Globus pallidus (tissue), 1 donor: ENCODE measurements at regions not wholly inside any gene's neighbourhood (a gene's known extent, or its start where the extent isn't known, plus 50 kb on each side); places are given as distances from the start of the nearest gene placed in this dataset.

ENCODE experiments used
- DNase-seq: peaks from one replicate; pipeline ENCODE4 v3.0.0-alpha.2; 2015; ENCODE audit warnings: low spot score

DNA sequence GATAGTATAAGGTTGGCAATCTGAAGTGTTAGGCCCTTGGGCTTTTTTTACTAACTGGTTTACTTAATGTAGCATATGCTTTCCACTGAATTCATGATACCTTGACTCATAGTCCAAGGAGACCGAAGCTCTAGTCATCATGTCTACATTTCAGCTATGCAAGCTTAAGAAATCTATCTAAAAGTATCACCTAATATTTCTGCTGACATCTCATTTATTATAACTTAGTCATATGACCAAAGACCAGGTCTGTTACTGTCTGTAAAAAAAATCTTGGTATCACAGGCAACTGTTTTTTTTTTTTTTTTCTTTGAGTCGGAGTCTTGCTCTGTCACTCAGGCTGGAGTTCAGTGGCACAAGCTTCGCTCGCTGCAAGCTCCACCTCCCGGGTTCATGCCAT, 814.0 kb upstream of the NDST4 start:
- no peak for DNase-seq

DNA sequence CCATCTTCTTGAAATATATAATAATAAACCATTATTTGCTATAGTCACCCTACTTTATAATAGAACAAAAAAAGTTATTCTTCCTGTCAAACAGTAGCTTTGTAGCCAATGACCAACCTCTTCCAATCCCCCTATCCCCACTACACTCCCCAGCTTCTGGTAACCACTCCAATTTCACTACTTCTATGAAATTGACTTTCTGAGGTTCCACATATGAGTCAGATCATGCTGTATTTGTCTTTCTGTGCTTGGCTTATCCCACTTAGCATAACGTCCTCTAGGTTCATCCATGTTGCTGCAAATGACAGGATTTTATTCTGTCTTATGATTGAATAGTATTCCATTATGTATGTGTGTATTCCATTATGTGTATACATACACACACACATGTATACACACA, 809.7 kb upstream of the NDST4 start:
- DNase-seq = no peak

DNA sequence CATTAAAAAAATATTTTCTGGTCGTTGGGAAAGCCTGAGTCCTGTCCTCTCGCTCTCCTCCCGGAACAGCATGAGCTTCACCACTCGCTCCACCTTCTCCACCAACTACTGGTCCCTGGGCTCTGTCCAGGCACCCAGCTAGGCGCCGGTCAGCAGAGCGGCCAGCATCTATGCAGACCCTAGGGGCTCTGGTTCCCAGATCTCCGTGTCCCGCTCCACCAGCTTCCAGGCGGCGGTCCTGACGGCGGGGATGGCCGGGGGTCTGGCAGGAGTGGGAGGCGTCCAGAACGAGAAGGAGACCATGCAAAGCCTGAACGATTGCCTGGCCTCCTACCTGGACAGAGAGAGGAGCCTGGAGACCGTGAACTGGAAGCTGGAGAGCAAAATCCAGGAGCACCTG, 807.2 kb upstream of the NDST4 start:
- DNase-seq = no peak

DNA sequence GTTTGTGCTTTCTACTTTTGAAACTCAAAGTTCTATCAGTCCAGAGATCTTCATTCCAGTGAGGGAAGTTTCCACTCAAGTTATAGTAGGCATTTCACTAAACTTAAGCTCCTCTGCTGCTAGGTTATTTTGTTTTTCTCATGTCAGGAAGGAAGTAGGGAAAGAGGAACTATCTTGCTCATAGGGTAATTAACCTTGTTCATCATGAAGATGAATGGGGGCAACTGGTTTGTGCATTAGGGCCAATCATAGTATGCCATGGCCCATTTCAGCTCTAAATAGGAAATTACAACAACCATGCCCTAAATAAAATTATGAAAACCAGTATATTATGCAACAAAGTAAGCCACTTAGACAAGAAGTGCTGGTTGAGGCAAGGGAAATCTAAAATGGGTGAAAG, 804.7 kb upstream of the NDST4 start:
- DNase-seq = no peak

DNA sequence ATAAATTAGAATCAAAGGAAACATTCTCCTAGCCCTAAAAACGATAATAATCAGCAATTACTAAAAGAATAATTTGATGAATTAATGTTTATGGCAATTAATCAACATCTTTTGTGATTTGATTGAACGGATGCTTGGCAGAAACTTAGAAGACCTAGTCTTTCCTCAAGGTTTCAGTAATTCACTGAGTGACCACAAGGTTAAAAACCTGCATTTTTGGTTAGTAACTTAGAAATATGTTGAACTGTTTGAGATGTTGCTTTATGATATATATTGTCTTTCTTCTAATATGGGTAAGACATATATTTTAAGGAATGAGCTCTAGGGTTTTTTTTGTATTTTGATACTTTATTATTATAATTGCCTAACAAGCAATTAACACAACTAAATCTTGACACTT, 793.0 kb upstream of the NDST4 start:
- DNase-seq = no peak

DNA sequence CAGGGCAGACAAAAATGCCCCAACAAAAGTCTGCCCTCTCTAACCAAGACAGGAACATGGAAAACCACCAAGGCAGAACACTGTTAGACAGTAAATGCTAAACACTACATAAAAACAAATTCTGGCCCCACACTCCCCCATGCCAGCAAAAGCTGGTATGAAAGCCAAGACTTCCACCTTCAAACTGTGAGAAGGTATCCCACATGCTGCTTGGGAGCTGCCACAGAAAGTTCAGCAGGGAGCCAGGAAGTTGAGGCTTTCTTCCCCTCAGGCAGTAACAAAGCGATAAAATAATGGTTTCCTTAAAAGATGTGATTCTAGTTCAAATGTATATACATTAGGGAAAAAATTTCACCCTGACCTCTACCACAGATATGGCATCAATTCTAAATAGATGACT, 770.4 kb upstream of the NDST4 start:
- no peak for DNase-seq

DNA sequence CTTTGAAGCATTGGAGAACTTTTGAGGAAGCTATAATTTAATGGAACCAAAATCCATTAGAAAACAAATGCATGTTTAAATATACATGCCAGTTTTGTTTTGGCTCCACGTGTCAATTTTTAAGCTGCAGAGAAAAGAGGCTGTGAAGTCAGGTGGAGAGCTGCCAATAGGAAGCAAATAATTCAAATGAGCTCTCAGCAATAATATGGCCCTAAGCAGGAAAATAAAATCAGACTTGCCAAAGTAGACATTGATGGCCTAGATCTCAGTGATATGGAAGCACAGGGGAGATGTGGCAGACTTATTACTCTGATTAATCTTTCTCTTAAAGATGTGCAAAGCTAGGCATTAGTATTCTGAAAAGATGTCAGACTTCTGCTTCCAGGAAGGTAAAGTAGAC, 769.8 kb upstream of the NDST4 start:
- no peak for DNase-seq

DNA sequence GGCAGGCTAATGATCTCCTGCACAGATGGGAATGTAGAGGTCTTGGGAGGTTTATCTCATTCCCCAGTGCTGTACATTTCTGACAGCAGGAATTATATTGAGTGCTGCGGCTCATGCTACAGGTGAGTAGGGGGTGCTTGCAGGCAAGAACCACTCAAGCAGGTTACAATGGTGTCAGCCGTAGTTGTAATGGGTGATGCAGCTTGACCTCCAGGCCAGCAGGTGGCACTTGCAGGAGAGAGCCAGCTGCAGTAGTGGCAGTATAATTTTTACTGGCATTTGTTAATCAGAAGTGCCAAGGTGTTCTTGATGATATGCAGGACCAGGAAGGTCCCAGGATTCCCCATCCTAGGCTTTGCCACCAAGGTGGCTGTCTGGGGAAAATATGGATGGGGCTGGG, 759.6 kb upstream of the NDST4 start:
- DNase-seq = no peak

DNA sequence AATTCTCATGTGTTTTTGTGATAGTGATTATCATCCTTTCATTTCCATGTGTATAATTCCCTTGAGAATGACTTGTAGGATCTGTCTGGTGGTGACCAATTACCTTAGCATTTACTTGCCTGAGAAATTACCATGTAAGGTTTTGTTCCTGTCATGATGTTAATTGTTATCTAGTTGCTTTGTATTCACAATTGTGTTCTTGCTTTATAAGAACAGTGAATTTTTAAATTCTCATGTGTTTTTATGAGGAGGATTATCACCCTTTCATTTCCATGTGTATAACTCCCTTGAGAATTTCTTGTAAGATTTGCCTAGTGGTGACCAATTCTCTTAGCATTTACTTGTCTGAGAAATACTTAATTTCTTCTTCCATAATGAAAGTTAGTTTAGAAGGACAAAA, 758.2 kb upstream of the NDST4 start:
- DNase-seq = no peak

DNA sequence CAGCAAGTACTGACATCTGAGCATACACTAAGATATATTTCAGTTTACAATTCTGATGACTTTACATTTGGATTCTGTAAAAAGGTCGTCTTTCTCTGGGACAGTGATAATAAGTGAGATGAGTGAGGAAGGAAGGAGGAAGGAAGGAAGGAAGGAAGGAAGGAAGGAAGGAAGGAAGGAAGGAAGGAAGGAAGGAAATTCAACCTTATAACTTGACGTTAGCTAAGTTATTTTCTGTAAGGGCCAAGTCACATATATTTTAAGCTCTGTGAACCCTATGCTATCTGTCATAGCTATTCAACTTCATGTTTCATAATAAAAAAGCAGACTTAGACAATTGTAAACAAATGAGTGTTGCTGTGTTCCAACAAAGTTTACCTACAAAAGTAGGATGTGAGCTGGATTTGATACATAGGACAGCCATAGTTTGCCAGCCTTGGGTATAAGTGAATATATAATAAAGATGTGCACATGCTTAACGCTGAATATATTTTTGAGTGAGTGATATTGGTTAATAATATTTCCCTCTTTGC, 753.0 kb upstream of the NDST4 start:
- no peak for DNase-seq

DNA sequence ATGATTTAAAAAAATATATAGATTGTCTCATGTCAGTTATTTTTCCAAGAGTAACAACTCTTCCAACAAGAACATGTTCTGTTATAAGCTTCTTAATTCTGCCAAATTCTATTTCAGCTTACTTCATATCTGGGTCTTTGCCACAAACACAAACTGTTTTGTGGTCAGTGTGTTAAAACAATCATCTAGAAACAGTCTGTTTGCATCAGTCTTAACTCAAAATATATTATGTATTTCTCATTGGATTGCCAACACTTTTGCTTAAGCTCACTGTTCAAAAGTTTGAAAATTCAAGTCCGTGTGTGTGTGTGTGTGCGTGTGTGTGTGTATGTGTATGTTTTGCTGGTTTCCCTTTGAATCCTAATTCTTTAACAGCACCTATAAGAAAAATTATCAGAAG, 752.3 kb upstream of the NDST4 start:
- no peak for DNase-seq

DNA sequence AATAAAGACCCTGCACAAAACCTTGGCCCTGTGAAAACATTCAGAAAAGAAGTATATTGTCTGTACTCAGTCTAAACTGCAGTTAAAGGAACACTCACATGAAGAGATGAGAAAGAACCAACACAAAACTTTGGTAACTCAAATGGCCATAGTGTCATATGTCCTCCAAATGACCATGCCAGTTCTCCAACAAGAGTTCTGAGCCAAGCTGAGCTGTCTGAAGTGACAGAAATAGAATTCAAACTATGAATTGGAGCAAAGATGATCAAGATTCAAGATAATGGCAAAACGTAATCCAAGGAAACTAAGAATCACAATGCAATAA, 739.3 kb upstream of the NDST4 start:
- no peak for DNase-seq

DNA sequence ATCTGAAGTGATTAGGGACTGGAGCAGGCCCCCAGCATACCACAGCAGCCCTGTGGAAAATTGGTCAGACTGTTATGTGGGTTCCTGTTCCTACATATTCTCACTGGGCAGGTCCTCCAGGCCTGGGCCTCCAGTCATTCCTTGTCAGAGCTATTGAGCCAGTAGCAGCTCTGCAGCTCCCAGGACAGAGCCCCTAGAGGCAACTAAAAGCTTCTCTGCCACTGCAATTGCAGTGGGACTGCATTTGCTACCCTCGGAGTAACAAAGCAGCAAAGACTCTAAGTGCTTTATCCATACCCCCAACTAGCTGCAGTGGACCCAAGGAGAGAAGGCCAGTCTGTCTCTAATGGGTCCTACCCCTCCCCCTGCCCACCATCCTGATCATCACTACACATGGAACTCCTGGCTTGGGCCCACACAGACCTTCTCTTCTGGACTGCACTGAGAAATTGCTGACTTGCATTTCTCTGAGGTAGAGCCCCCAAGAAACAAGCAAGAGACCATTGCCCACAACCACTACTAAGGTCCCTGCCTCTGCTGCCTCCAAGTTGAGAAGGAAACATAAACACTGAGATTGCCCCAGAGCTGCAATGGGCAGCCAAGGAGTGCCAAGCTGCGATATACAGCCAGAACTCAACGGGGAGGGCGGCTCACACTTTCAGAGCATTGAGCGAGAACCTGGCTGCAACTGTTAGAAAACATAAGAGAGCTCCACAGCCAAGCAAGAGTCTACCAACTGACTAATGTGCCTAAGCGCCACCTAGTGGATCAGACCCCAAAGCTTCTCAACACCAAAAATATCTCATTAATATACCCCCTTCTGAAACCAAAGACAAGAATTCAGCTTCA, 738.7 kb upstream of the NDST4 start:
- peak; percentile 47 for DNase-seq

DNA sequence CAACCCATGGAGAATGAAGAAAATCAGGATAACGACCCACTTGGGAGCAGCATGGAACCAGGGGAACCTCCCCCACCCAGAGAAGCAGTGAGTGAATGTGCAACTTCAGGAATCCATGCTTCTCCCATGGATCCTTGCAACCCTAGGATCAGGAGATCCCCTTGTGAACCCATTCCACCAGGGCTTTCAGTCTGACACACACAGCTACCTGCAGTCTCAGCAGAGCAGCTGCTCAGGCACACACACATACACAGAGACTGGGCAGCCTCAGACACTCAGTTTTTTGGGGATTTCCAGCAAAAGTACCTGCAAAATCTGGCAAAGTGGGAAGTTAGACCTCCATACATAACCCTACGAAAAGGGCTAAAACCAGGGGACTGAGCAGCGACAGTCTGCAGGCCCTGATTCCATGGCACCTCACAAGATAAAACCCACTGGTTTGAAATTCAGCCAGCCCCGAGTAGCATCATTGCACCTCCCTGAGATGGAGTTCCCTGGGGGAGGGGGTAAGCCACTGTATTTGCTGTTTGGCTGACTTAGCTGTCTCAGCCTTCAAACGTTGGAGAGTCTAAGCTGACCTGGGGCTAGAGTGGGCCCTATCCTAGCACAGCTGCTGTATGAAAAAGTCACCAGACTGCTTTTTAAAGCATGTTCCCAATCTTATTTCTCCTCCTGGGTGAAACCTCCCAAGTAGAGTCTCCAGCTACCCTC, 737.5 kb upstream of the NDST4 start:
- DNase-seq = no peak

DNA sequence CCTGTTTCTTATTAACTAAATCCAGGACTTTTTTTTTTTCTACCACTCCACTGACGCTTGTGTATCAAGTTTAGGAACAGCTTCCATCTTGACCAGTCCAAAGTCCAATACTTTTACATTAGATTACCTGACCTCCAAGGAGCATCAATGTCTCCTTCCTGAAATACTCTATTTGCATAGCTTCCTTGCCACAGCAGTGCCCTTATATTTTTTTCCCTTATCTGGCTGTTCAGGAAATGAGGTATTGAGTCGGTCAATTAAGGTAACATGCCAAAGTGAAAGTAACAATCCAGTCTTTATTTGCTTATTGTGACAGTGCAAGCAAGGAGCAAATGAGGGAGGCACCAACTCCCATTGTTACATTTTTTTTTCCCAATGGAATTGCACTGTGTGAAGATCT, 730.8 kb upstream of the NDST4 start:
- DNase-seq = no peak

DNA sequence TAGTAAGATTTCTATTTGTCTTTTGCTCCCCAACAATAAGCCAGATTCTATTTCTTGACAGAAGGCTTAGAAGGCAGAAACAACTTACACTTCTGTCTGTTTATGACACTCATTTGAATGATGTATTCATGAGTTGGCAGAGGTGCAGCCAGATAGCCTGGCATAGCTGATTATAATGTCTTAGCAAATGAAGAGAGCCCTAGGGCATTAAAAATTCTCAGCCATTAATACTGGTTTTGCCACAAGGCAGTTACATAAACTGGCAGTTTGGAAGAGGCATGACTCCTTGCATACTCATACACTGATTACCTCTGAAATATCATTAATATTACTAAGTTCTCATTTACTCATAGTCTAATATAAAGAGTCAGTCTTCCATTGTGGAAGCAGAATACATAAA, 728.5 kb upstream of the NDST4 start:
- DNase-seq = no peak

DNA sequence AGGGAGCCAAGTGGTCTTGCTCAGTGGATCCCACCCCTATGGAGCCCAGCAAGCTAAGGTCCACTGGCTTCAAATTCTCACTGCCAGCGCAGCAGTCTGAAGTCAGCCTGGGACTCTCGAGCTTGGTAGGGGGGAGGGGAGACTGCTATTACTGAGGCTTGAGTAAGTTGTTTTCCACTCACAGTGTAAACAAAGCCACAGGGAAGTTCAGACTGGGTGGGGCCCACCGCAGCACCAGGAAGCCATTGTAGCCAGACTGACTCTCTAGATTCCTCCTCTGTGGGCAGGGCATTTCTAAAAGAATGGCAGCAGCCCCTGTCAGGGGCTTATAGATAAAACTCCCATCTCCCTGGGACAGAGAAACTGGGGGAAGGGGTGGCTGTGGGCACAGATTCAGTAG, 721.0 kb upstream of the NDST4 start:
- DNase-seq = no peak

DNA sequence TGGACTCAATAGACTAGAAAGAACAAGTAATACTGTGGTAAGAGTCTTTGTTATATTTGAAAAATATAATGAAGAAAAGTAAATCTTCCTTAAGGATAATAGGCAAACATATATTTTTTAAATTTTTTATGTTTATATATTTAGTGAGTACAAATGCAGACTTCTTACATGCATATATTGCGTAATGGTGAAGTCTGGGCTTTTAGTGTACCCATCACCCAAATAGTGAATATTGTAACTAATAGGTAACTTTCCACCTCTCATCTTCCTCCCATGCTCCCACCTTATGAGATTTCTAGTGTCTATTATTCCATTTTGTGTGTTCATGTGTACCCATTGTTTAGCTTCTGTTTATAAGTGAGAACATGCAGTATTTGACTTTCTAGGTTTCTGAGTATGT, 711.2 kb upstream of the NDST4 start:
- no peak for DNase-seq

DNA sequence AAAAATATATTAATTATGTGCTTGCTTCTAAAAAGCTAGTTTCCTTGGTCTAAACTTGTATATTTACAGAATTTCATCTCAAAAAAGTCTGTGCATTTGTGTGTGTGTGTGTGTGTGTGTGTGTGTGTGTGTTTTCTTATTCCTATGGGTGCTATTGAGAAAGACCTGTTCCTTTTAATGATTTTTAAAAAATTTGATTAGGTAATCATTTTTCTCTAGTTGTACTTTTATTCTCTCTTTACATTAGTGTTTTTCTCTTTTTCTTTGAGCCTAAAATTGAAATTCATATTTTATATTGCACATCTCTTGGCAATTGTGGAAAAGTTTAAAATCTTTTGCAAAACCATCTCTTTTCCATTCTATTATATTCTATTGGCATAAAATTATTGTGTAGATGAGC, 690.4 kb upstream of the NDST4 start:
- DNase-seq = no peak

DNA sequence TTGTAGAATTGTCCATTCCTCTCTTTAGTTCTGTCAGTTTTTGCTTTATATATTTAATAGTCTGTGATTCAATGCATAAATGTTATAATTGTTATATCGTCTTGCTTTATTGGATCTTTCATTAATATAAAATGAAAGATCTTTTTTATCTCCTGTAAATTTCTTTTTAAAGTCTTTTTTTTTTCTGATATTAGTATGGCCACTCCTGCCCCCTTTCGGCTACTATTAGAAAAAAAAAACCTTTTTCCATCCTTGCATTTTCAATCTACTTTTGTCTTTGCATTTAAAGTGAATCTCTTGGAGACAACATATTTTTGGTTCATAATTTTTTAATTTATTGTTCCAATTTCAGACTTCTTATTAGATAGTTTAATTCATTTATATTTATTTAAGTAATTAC, 677.4 kb upstream of the NDST4 start:
- no peak for DNase-seq

DNA sequence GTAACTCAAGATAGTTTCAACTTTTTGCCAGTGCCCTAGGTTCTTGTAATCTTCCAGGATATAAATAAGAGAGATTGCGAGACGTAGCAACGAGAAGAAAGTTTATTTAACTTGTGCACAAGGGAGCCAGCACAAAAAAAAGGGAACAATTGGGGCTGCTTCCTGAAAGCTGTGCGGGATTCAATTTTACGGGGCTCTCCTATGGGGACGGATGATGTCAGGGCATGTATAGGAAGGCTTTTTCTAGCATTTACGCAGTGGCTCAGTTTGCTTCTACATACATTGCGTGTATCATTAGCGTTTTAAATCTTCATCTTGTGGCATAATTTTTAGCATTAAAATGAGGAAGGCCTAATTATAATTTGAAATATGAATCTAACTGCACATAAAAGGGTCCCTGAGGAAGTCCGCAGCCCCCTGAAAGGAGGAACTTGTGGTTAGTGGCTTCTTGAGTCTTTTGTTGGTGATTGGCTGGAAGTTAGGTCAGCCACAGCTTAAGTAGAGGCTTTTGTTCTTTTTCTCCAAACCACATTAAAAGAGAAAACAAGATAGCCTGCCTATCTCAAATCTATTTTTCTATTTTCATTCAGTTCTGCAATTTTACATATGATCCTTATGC, 668.2 kb upstream of the NDST4 start:
- DNase-seq = peak; percentile 33

DNA sequence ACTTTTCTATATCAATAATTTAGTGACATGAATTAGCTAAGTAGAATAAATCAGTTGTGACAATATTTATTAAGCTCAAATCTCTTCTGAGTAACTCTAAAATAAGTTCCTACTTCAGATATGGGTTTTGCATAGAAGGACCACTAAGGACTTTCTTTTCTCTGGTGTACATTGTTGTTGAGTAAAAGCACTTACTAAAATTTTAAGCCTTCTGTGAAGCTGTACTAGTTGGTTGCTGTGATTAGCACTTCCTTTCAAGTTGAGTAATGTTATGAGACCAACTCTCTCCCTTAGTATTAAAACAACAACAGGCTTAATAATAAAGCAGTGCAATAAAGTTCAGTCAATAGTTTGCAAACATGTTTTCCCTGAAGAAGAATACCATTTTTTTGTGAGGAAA, 667.4 kb upstream of the NDST4 start:
- DNase-seq = no peak

DNA sequence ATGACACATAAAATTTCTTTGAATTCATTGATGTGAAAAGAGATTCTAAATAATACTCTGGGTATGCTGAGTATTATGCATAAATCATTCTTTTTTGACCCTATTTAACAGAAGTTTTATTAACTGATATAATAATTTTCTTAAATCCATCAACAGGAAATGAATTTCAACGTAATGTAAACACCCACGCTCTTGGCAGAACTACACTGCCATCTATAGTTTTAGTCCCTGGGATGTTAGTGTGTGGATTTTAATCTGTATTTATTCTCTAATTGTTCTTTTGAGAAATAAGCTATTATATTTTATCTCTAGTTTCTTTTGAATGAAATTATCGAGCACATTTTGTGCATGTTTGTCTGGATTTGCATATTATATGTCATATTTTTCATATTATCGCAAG, 666.8 kb upstream of the NDST4 start:
- no peak for DNase-seq
